ENCODE measurements at regions not wholly inside any gene's neighbourhood (a gene's known extent, or its start where the extent isn't known, plus 50 kb on each side); places are given as distances from the start of the nearest gene placed in this dataset.

GRCh38 chr14:97445367-97445766, 648.2 kb downstream of the VRK1 start:
- no peaks in the 10 kb centered on the region for H3K36me3 ChIP-seq (ENCODE audit: control insufficient read depth in 2 of 2, insufficient read depth in 1 of 2, low read length in 2 of 2)
- H3K4me3 ChIP-seq (ENCODE audit: low read depth, low read length) = no peak overlapping the region
- H3K4me1 ChIP-seq (ENCODE audit: control insufficient read depth, insufficient read depth, low read length) = no peaks in the 10 kb centered on the region
- H3K27ac ChIP-seq (ENCODE audit: extremely low read depth, low read depth, low read length) = no peak overlapping the region
- ChIA-PET POLR2A (no interaction called here), CTCF (no interaction called here)
- no peaks in the 10 kb centered on the region for H3K9me3 ChIP-seq (ENCODE audit: control insufficient read depth, insufficient read depth, low read depth, low read length)
- no peak for TF ChIP-seq KLF16 (tag by site-specific recombination; IDR thresholded peaks at IDR 0.05)
- TF ChIP-seq ZNF530 (tag by site-specific recombination; IDR thresholded peaks at IDR 0.05; ENCODE audit: low read depth) = no peak

GRCh38 chr14:97446087-97446486, 648.9 kb downstream of the VRK1 start:
- ChIA-PET CTCF (no interaction called here), POLR2A (no interaction called here)
- TF ChIP-seq ZNF639 (tag by site-specific recombination; IDR thresholded peaks at IDR 0.05) (no peak), ZNF18 (tag by site-specific recombination; IDR thresholded peaks at IDR 0.05) (no peak), ZNF404 (tag by site-specific recombination; IDR thresholded peaks at IDR 0.05) (no peak), ZNF335 (tag by site-specific recombination; conservative IDR thresholded peaks at IDR 0.05) (no peak), KLF17 (tag by site-specific recombination; IDR thresholded peaks at IDR 0.05) (no peak), ZNF704 (tag by site-specific recombination; IDR thresholded peaks at IDR 0.05) (no peak), PRDM10 (tag by site-specific recombination; IDR thresholded peaks at IDR 0.05) (no peak)
- H3K27ac ChIP-seq (ENCODE audit: extremely low read depth, low read depth, low read length) = no peak overlapping the region
- H3K4me1 ChIP-seq (ENCODE audit: control insufficient read depth, insufficient read depth, low read length) = no peaks in the 10 kb centered on the region
- H3K4me3 ChIP-seq (ENCODE audit: low read depth, low read length) = no peak overlapping the region
- H3K36me3 ChIP-seq (ENCODE audit: control insufficient read depth in 2 of 2, insufficient read depth in 1 of 2, low read length in 2 of 2) = no peaks in the 10 kb centered on the region
- H3K9me3 ChIP-seq (ENCODE audit: control insufficient read depth, insufficient read depth, low read depth, low read length) = no peaks in the 10 kb centered on the region

- ChIA-PET CTCF (interaction anchor here (0.6 kb wide), 1 partner anchor 155 kb away, joined by 4 read pairs; no protein-coding TSS in a partner anchor), POLR2A (no interaction called here)
- Histone ChIP-seq H3K36me3 (ENCODE audit: control insufficient read depth in 2 of 2, insufficient read depth in 1 of 2, low read length in 2 of 2) (no peaks in the 10 kb centered on the region), H3K4me3 (ENCODE audit: low read depth, low read length) (no peak overlapping the region), H3K9me3 (ENCODE audit: control insufficient read depth, insufficient read depth, low read depth, low read length) (no peaks in the 10 kb centered on the region), H3K27ac (ENCODE audit: extremely low read depth, low read depth, low read length) (no peak overlapping the region), H3K4me1 (ENCODE audit: control insufficient read depth, insufficient read depth, low read length) (no peaks in the 10 kb centered on the region)
- TF ChIP-seq SCRT1 (tag by site-specific recombination; IDR thresholded peaks at IDR 0.05; ENCODE audit: borderline replicate concordance) (no peak), ZNF561 (tag by site-specific recombination; IDR thresholded peaks at IDR 0.05; ENCODE audit: borderline replicate concordance) (no peak), ZNF664 (tag by site-specific recombination; IDR thresholded peaks at IDR 0.05) (no peak), ZNF23 (tag by site-specific recombination; IDR thresholded peaks at IDR 0.05; ENCODE audit: borderline replicate concordance) (no peak)
These were observed 655.1 kb downstream of the VRK1 start for GRCh38 chr14:97452314-97452713.
